ENCODE measurements at regions not wholly inside any gene's neighbourhood (a gene's known extent, or its start where the extent isn't known, plus 50 kb on each side); places are given as distances from the start of the nearest gene placed in this dataset.

- no peak for DNase-seq
These were observed 51.3 kb upstream of the LRRN2 start for GRCh38 chr1:204736836-204737235.

- no peak for DNase-seq
These were observed 53.0 kb upstream of the LRRN2 start for GRCh38 chr1:204738506-204738905.

- no peak for DNase-seq
These were observed 54.8 kb upstream of the LRRN2 start for GRCh38 chr1:204740354-204740753.

GRCh38 chr1:204741440-204741839 lies 55.9 kb upstream of the LRRN2 start:
- DNase-seq = no peak

- DNase-seq = no peak
These were observed 57.2 kb upstream of the LRRN2 start for GRCh38 chr1:204742676-204743251.

- no peak for DNase-seq
These were observed 58.7 kb upstream of the LRRN2 start for GRCh38 chr1:204744107-204744779.

GRCh38 chr1:204746838-204747442 lies 61.4 kb upstream of the LRRN2 start:
- DNase-seq = no peak

GRCh38 chr1:204751480-204751879 lies 65.9 kb upstream of the LRRN2 start:
- DNase-seq = no peak

GRCh38 chr1:204751883-204752687 lies 66.5 kb upstream of the LRRN2 start:
- DNase-seq = no peak

GRCh38 chr1:204752688-204753040 lies 67.1 kb upstream of the LRRN2 start:
- no peak for DNase-seq

- no peak for DNase-seq
These were observed 69.3 kb upstream of the LRRN2 start for GRCh38 chr1:204754821-204755220.

- DNase-seq = no peak
These were observed 70.8 kb upstream of the LRRN2 start for GRCh38 chr1:204756349-204756748.

GRCh38 chr1:204756811-204757210 lies 71.3 kb upstream of the LRRN2 start:
- no peak for DNase-seq

- no peak for DNase-seq
These were observed 73.1 kb upstream of the LRRN2 start for GRCh38 chr1:204758601-204759000.

- no peak for DNase-seq
These were observed 74.8 kb upstream of the LRRN2 start for GRCh38 chr1:204760350-204760749.

- DNase-seq = no peak
These were observed 75.2 kb upstream of the LRRN2 start for GRCh38 chr1:204760757-204761156.

GRCh38 chr1:204763773-204764427 lies 78.4 kb upstream of the LRRN2 start:
- peak; percentile 22 for DNase-seq

GRCh38 chr1:204769997-204770396 lies 84.5 kb upstream of the LRRN2 start:
- DNase-seq = no peak

GRCh38 chr1:204771358-204771757 lies 85.8 kb upstream of the LRRN2 start:
- no peak for DNase-seq

- no peak for DNase-seq
These were observed 87.7 kb upstream of the LRRN2 start for GRCh38 chr1:204773246-204773645.

- no peak for DNase-seq
These were observed 90.0 kb upstream of the LRRN2 start for GRCh38 chr1:204775546-204775945.

- DNase-seq = no peak
These were observed 92.1 kb upstream of the LRRN2 start for GRCh38 chr1:204777591-204777990.

- DNase-seq = no peak
These were observed 90.0 kb upstream of the NFASC start for GRCh38 chr1:204780630-204781029.

All from activated gamma-delta T cell (primary cell).